Peyer's patch (tissue), 4 donors: ENCODE measurements at regions not wholly inside any gene's neighbourhood (a gene's known extent, or its start where the extent isn't known, plus 50 kb on each side); places are given as distances from the start of the nearest gene placed in this dataset.

ENCODE experiments used
- POLR2A ChIP-seq, 2 donors: fragments of 450-650 bp; IDR thresholded peaks; one replicate each; pipeline ENCODE4 v1.5.1; 2017; ENCODE audit warnings: antibody characterized with exemption in 2 of 2, mild to moderate bottlenecking in 2 of 2, moderate library complexity in 2 of 2
- TF ChIP-seq, protein P1 (sequence below), 6 experiments: fragments of 450-650 bp in 4 of 6; fragments of 200-600 bp in 2 of 6; sonication (generic) in 1 of 6; IDR thresholded peaks; one replicate each; pipeline ENCODE4 v1.5.1; 2017 to 2019; ENCODE audit warnings: antibody characterized with exemption in 6 of 6, mild to moderate bottlenecking in 3 of 6, moderate library complexity in 1 of 6

- TF ChIP-seq, protein P1, sequence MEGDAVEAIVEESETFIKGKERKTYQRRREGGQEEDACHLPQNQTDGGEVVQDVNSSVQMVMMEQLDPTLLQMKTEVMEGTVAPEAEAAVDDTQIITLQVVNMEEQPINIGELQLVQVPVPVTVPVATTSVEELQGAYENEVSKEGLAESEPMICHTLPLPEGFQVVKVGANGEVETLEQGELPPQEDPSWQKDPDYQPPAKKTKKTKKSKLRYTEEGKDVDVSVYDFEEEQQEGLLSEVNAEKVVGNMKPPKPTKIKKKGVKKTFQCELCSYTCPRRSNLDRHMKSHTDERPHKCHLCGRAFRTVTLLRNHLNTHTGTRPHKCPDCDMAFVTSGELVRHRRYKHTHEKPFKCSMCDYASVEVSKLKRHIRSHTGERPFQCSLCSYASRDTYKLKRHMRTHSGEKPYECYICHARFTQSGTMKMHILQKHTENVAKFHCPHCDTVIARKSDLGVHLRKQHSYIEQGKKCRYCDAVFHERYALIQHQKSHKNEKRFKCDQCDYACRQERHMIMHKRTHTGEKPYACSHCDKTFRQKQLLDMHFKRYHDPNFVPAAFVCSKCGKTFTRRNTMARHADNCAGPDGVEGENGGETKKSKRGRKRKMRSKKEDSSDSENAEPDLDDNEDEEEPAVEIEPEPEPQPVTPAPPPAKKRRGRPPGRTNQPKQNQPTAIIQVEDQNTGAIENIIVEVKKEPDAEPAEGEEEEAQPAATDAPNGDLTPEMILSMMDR (IDR thresholded peaks at IDR 0.05) = no peak
- TF ChIP-seq POLR2A (IDR thresholded peaks at IDR 0.05) = no peak
These were observed 63.3 kb upstream of the EXOC2 start for GRCh38 chr6:756224-756623.
